Mesendoderm (in vitro differentiated cells): ENCODE measurements at regions not wholly inside any gene's neighbourhood (a gene's known extent, or its start where the extent isn't known, plus 50 kb on each side); places are given as distances from the start of the nearest gene placed in this dataset.
"Not testable (repeated sequence)": the region's sequence is repeated elsewhere in the genome, so short reads cannot be mapped to it uniquely, and the experiment has no call there.

ENCODE experiments used
- DNase-seq: peaks from one replicate; pipeline ENCODE4 v3.0.0; 2013
- H2AK5ac ChIP-seq: 2 replicates; pipeline ENCODE4 v1.6.1; 2013; ENCODE audit warnings: low read length, inconsistent platforms
- H2BK120ac ChIP-seq: 2 replicates; pipeline ENCODE4 v1.6.1; 2013; ENCODE audit warnings: low read depth, mild to moderate bottlenecking, low read length, moderate library complexity, mixed read lengths
- H2BK15ac ChIP-seq: replicated peaks from 2 replicates; pipeline ENCODE4 v1.6.1; 2013; ENCODE audit warnings: low read depth, mild to moderate bottlenecking, moderate library complexity
- H2BK5ac ChIP-seq: 2 replicates; pipeline ENCODE4 v1.6.1; 2013; ENCODE audit warnings: low read length, inconsistent platforms
- H3K18ac ChIP-seq: 2 replicates; pipeline ENCODE4 v1.6.1; 2013; ENCODE audit warnings: mild to moderate bottlenecking, low read length, mixed read lengths
- H3K23ac ChIP-seq: one replicate; pipeline ENCODE4 v1.6.1; 2013; ENCODE audit warnings: low read length
- H3K27ac ChIP-seq: 2 replicates; pipeline ENCODE4 v1.5.1; 2013; ENCODE audit warnings: low read depth, mild to moderate bottlenecking, inconsistent platforms, low read length, moderate library complexity
- H3K27me3 ChIP-seq: 2 replicates; pipeline ENCODE4 v1.6.1; 2013; ENCODE audit warnings: low read length, control low read depth, mild to moderate bottlenecking, inconsistent platforms; ENCODE audit not compliant: insufficient read depth, poor library complexity
- H3K36me3 ChIP-seq: 2 replicates; pipeline ENCODE4 v1.6.1; 2013; ENCODE audit warnings: low read length, inconsistent platforms; ENCODE audit not compliant: control insufficient read depth, insufficient read depth
- H3K4ac ChIP-seq: one replicate; pipeline ENCODE4 v1.6.1; 2013; ENCODE audit warnings: low read depth, mild to moderate bottlenecking, low read length, moderate library complexity
- H3K4me1 ChIP-seq: 2 replicates; pipeline ENCODE4 v1.6.1; 2013; ENCODE audit warnings: low read depth, low read length, inconsistent platforms; ENCODE audit not compliant: control insufficient read depth
- H3K4me2 ChIP-seq: 2 replicates; pipeline ENCODE4 v1.6.1; 2013; ENCODE audit warnings: low read length
- H3K4me3 ChIP-seq: 2 replicates; pipeline ENCODE4 v1.5.1; 2013; ENCODE audit warnings: mild to moderate bottlenecking, low read length
- H3K56ac ChIP-seq: one replicate; pipeline ENCODE4 v1.6.1; 2013; ENCODE audit warnings: low read length
- H3K79me1 ChIP-seq: 2 replicates; pipeline ENCODE4 v1.6.1; 2013; ENCODE audit warnings: low read length, inconsistent platforms
- H3K79me2 ChIP-seq: 2 replicates; pipeline ENCODE4 v1.6.1; 2013; ENCODE audit warnings: mild to moderate bottlenecking, low read length; ENCODE audit not compliant: control insufficient read depth, insufficient read depth
- H3K9ac ChIP-seq: 2 replicates; pipeline ENCODE4 v1.6.1; 2013; ENCODE audit warnings: low read length, inconsistent platforms
- H4K5ac ChIP-seq: one replicate; pipeline ENCODE4 v1.6.1; 2013; ENCODE audit warnings: low read length
- H4K8ac ChIP-seq: one replicate; pipeline ENCODE4 v1.6.1; 2013; ENCODE audit warnings: low read depth, mild to moderate bottlenecking, control low read depth, low read length, moderate library complexity
- WGBS: extraction: QIAGEN DNeasy Blood & Tissue Kit; methylation state at CpG from one replicate; pipeline ENCODE4 v1.1.7; 2013; ENCODE audit warnings: low lambda C conversion rate, missing lambda C conversion rate; ENCODE audit not compliant: insufficient coverage; ENCODE audit errors: extremely low coverage; 5-methylcytosine and 5-hydroxymethylcytosine counted together

GRCh38 chr15:84425327-84425726 is 175.5 kb upstream of the ZSCAN2 start:
- WGBS, result no CpG with 5 or more reads among the region's 7 CpGs
- H2BK5ac ChIP-seq, H3K79me2 ChIP-seq, H3K4me3 ChIP-seq, H3K56ac ChIP-seq, H3K27me3 ChIP-seq, H3K4ac ChIP-seq, H3K18ac ChIP-seq, H3K4me1 ChIP-seq, H3K27ac ChIP-seq, H2AK5ac ChIP-seq, H4K8ac ChIP-seq, H3K4me2 ChIP-seq, H2BK15ac ChIP-seq, H3K23ac ChIP-seq, H2BK120ac ChIP-seq, H3K9ac ChIP-seq, H3K79me1 ChIP-seq, H3K36me3 ChIP-seq, DNase-seq, H4K5ac ChIP-seq: not testable (repeated sequence)

DNA sequence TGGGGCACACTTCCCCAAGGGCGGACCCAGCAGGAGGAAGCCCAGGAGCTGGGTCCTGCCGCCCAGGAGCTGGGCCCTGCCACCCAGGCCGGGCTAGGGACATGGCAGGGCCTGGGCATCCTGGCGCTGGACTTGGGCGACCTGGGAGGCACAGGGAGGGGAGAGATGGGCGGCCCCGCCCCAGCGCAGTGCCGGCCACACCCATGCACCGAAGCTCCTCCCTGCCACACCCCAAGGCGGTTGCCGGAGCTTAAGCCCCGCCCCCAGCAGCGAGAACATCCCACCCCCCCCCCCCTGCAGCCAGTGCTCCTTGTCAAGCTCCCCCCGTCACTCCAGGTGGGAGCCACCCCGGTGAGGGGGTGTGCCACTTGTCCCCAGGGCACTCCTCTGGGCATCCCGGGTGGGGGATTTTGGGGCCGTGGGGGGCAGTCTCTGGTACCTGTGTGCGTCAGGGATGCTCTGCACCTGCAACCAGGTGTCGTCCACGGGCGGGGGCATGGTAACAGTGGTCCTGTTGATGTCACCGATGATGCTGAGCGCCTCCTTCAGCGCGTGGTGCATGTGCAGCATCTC is 127.4 kb upstream of the ZSCAN2 start:
- H3K4me2 ChIP-seq, H3K36me3 ChIP-seq: not testable (repeated sequence)
- WGBS, result no CpG with 5 or more reads among the region's 26 CpGs

DNA sequence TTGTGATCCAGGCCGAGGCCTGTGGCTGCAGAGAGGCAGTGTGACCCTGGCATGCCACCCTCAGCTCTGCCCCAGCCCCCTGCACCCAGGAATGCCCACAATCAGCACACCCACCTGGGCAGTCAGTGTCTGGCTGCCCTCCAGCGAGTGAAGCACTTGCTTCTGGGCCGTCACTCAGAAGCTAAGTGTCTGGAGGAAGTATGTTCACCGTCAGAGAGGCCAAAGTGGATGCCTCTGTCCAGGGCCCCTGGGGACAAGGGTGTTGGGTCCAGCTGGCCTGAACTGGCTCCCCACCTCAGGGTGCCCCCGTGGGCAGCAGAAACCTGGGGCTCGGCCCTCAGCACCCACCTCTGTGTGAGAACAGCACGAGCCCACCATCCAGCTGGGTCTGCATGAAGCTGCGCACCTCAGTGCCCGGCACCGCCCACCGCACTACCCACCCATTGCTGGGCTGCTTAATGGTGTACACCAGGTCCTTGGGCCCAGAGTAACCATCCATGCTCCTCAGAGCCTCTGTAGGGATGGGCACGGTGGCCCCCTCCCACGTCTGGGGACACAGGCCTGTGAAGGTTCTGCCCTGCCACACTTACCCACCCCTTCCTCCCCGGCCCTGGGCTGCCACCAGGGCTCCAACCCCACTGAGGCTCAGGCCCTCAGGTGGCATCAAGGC is 124.3 kb upstream of the ZSCAN2 start:
- H3K36me3 ChIP-seq, H3K27me3 ChIP-seq, H3K23ac ChIP-seq, H3K79me1 ChIP-seq, H3K79me2 ChIP-seq, H3K27ac ChIP-seq, H3K9ac ChIP-seq, H2BK15ac ChIP-seq, H3K4me1 ChIP-seq, H3K4me2 ChIP-seq, H3K18ac ChIP-seq, DNase-seq, H2AK5ac ChIP-seq, H3K4ac ChIP-seq, H4K5ac ChIP-seq, H3K4me3 ChIP-seq, H2BK120ac ChIP-seq, H2BK5ac ChIP-seq, H4K8ac ChIP-seq, H3K56ac ChIP-seq: not testable (repeated sequence)
- no CpG with 5 or more reads among the region's 14 CpGs for WGBS

More for the DNA sequence above, 127.4 kb upstream of the ZSCAN2 start:
- not testable (repeated sequence) for H3K79me2 ChIP-seq, H2BK5ac ChIP-seq, H3K4ac ChIP-seq, H3K9ac ChIP-seq, H2BK120ac ChIP-seq, H4K8ac ChIP-seq, H3K79me1 ChIP-seq, H3K23ac ChIP-seq, DNase-seq, H4K5ac ChIP-seq, H3K4me1 ChIP-seq, H3K18ac ChIP-seq, H2BK15ac ChIP-seq, H2AK5ac ChIP-seq, H3K27ac ChIP-seq, H3K56ac ChIP-seq, H3K27me3 ChIP-seq, H3K4me3 ChIP-seq

GRCh38 chr15:84477550-84477949 is 123.3 kb upstream of the ZSCAN2 start:
- H3K79me1 ChIP-seq, H4K5ac ChIP-seq, H3K9ac ChIP-seq, H4K8ac ChIP-seq, H2BK15ac ChIP-seq, H3K4me1 ChIP-seq, H2BK120ac ChIP-seq, H3K27ac ChIP-seq, H3K27me3 ChIP-seq, H3K36me3 ChIP-seq, H2AK5ac ChIP-seq, DNase-seq, H3K4me3 ChIP-seq, H3K23ac ChIP-seq, H3K56ac ChIP-seq, H3K4me2 ChIP-seq, H3K18ac ChIP-seq, H2BK5ac ChIP-seq, H3K79me2 ChIP-seq, H3K4ac ChIP-seq: not testable (repeated sequence)
- WGBS, result no CpG with 5 or more reads among the region's 8 CpGs

DNA sequence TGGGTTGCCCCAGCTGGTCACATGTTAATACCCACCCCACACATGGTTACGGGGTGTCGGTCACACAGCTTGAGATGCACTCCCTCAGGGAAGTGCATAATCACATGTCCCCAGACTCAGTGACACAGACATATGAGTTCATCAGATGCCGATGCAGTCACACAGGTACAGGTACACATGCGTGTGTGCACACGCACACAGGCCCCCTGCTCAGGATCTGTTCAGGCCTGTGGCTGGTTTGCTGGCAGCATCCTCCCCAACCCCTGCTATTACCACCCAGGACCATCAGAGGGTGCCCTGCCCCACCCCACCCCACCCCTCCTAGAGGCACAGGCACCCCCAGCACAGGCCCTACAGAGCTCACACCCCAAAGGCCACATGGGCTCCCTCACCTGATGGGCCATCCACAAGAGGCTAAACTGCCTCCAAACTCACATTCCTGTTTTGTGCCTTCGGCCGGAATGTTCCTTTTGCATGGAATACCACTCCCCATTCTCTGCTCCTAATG is 120.6 kb upstream of the ZSCAN2 start:
- H4K8ac ChIP-seq, H4K5ac ChIP-seq, H2BK120ac ChIP-seq, DNase-seq, H2BK5ac ChIP-seq, H3K27me3 ChIP-seq, H3K79me2 ChIP-seq, H3K4me3 ChIP-seq, H3K23ac ChIP-seq, H3K4ac ChIP-seq, H3K18ac ChIP-seq, H2BK15ac ChIP-seq, H3K79me1 ChIP-seq, H3K9ac ChIP-seq, H3K4me2 ChIP-seq, H3K27ac ChIP-seq, H3K36me3 ChIP-seq, H3K4me1 ChIP-seq, H2AK5ac ChIP-seq, H3K56ac ChIP-seq: not testable (repeated sequence)
- no CpG with 5 or more reads among the region's 7 CpGs for WGBS

GRCh38 chr15:84483859-84484258 is 117.0 kb upstream of the ZSCAN2 start:
- DNase-seq, H2BK15ac ChIP-seq, H2BK120ac ChIP-seq, H4K5ac ChIP-seq, H4K8ac ChIP-seq, H3K4ac ChIP-seq, H3K79me1 ChIP-seq, H3K18ac ChIP-seq, H3K27me3 ChIP-seq, H3K4me1 ChIP-seq, H3K23ac ChIP-seq, H3K4me2 ChIP-seq, H3K56ac ChIP-seq, H3K4me3 ChIP-seq, H2AK5ac ChIP-seq, H3K27ac ChIP-seq, H2BK5ac ChIP-seq, H3K9ac ChIP-seq, H3K36me3 ChIP-seq, H3K79me2 ChIP-seq: not testable (repeated sequence)
- no CpG with 5 or more reads among the region's 9 CpGs for WGBS
